ENCODE measurements at regions not wholly inside any gene's neighbourhood (a gene's known extent, or its start where the extent isn't known, plus 50 kb on each side); places are given as distances from the start of the nearest gene placed in this dataset.
"Not testable (repeated sequence)": the region's sequence is repeated elsewhere in the genome, so short reads cannot be mapped to it uniquely, and the experiment has no call there.

DNA sequence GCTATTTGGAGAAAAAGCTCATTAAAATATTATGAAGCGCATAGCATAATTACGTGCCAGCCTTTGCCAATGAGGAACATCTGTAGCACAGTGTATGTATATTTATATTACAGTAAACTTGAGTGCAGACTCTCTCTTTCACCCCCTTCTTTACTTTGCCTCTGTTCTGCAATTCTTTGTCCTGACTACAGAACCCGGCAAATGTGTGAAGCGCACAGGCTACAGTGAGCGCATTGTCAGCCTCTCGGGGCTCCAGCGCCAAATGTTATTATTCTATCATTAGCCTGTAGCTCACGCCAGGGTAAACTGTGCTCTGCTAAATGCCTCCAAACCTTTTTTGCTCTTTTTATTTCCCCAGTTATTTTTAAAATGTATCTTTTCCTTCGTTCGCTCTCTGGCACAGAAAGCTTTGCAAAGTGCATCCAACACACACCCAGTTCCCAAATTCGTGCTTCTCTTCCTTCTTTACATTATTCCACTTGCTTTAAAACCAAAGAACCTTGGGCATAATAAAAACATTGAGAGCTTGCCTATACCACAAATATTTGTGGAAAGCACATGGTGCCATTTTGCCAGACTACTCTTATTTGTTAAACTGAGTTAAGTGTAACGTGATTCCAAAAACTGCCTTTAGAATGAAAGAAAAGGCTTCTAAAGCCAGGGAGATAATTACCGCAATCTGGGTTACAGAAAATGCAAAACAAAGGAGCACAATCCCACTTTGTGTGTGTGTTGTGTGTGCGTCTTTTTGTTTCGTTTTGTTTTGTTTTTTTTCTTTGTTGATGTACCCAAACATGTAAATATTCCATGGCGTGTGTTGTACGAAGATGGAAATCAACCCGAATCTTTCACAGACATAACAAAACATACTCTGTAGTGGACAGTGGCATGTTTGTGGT is 164.1 kb upstream of the MPDZ start:
- no peak for DNase-seq

DNA sequence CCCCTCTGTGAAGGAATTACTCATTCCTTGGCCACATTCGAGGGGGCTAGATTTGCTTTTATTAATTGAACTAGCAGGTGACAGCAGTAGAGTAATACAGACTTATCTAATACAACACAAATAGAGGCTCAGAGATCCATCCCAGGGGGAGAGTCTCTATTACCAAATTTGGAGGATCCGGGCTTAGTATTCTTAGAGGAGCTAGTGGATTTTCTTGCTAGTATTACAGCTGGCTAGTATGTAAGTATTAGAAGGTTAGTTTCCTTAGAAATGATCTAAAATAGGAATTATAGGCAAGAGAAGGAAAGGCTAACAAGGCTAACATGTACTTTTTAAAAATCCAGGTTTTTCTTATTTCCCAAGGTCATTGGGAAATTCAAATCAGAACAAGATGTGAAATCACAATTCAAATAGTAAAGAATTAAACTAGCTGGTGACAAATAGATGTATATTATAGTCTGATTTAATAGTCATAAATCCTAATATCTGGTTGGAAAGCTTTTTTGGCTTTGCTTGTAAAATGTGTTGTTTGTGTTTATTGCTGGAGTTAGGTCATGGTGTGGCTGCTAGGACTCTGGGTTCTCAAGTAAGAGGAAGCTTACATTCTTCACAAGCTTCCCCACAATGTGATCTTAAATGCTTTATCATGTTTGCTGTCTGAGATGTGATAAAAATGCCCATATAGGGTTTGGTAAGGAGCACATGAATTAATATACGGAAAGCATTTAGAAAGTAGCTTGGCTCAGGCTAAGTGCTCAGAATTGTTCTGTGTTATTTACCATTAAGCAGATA is 160.4 kb upstream of the MPDZ start:
- no peak for DNase-seq

- DNase-seq: no peak
Measured at GRCh38 chr9:13437866-13438265, 158.4 kb upstream of the MPDZ start.

DNA sequence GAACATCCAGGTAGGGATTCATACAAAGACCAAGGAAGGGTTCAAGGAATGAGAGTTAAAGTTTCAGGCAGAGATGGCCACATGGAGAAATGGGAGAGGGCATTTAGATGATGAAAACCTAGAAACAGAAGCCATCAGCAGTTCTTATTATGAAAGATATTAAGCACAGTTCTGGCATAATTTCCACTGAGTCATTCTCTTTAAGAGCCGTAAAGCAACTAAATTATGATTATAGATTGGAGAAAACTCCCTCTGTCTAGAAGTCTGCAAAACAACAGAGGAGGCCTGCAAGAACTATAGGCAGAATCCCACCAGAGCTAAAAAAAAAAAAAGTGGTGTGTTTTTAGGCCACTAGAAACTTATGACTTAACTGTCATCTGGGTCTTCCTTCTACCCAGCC is 157.1 kb upstream of the MPDZ start:
- no peak for DNase-seq

DNA sequence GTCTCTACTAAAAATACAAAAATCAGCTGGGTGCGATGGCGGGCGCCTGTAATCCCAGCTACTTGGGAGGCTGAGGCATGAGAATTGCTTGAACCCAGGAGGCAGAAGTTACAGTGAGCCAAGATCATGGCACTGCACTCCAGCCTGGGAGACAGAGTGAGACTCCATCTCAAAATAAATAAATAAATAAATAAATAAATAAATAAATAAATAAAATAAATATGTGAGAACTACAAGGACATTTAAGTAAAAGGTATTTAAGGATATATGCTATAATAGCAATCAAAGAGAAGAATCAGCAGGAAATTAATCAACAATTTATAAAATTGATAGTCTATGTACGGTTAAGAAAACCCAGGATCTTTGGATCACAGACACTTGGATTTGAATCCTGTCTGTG is 154.0 kb upstream of the MPDZ start:
- not testable (repeated sequence) for DNase-seq

DNA sequence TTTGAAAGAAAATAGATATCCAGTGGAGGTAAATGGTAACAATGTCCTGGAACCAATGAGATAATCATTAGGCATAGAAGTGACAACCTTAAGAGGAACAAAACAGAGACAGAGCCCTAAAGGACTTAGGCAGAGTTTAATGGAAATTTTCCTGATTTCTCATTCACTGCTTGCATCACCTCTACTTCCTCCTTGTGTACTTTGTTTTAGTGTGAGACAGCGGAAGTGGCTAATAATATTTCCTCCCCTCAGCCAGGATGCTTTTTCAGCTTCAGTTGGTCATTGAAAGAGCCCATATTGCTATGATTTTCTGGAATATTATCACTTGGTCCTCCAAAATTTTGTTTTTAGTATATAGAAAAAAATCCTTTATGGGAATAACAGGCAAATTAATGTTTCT is 153.4 kb upstream of the MPDZ start:
- DNase-seq: no peak

DNA sequence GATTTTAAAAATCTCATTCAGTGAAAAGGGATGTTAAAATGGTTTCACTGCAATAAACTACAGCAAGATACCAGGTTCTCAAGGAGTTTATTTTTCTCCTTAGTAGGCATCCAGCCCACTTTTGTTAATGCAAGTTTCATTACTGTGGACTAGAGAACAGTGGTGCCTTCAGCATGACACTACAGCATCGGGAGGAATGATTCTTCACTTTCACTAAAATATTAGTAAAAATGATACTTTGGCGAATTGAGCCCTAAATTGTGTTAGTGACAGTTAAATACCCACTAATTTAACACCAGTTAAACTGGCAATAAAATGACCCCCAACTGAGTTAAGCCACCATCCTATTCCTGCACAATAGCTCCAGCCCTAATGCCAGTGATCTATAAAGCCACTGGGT is 152.2 kb upstream of the MPDZ start:
- no peak for DNase-seq

DNA sequence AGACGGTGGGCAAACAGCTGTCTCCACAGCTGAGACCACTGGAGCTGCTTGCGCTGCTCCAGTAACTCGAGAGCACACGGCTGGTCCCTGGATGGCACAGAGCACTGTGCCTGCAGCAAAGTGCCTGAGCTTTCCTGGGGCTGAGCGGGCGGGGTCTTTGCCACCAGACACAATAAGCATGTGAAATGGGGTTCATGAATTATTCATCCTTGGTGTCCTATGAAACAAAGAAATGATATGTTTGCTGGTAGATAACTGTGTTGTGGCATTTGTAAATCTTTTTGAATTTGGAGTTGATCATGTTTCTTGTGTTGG is 151.7 kb upstream of the MPDZ start:
- no peak for DNase-seq

- no peak for DNase-seq
Measured at GRCh38 chr9:13430368-13431221, 151.1 kb upstream of the MPDZ start.

- DNase-seq: no peak
Measured at GRCh38 chr9:13429301-13430190, 150.1 kb upstream of the MPDZ start.

DNA sequence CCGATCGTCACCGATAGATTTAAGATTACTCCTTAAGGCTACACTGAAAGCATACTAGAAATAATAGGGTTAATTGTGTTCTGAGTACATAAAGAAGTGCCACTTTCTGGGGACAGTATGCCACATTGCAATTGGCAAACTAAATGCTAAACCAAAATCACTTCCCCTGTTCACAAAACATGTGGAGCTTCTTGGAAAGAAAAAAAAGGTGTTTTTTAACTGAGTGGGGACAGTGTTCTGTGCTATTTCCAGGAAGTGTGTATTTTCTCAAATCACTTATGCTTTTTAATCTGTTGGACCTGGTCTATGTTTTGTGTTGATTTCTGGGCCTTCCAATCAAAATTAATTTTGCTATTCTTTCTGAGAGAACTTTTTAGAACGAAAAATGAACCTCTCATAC is 149.3 kb upstream of the MPDZ start:
- DNase-seq: no peak

DNA sequence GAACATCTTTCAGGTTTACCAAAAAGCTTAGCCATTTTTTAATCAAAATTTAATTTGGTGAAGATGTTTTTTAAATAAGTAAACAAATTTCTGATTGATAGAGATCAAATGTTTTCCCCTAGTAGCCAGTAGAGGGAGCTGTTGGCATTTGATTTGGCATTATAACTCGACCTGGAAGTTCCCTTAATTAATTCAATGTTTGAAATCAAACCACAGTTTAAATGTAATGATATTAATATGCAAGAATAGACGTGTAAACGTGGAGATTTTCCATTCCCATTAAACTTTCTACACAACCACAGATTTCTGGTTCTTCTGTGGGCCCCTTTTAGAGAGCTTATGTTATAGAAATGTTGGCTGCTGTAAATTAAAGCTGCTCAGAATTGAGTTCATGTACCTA is 148.1 kb upstream of the MPDZ start:
- peak; percentile 47 for DNase-seq

DNA sequence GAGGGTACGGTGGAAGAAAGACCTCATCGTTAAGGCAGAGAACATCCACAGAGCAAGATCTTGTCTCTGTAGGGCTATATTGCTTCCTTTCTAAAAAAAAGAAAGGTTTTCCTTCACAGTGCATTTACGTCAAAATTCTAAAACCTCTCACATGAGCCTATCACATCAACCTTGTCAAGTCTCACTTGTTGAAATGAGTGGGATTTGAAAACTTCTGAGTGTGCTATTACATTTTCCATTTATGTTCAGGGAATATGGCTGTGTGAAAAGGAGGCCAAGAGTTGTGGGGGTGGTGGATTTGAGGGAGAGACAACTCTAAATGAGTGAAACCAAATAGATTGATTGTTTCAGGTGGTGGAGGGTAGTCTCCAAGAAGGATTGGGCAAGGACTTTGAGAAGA is 147.1 kb upstream of the MPDZ start:
- DNase-seq: no peak

- DNase-seq: no peak
Measured at GRCh38 chr9:13424872-13425271, 145.4 kb upstream of the MPDZ start.

DNA sequence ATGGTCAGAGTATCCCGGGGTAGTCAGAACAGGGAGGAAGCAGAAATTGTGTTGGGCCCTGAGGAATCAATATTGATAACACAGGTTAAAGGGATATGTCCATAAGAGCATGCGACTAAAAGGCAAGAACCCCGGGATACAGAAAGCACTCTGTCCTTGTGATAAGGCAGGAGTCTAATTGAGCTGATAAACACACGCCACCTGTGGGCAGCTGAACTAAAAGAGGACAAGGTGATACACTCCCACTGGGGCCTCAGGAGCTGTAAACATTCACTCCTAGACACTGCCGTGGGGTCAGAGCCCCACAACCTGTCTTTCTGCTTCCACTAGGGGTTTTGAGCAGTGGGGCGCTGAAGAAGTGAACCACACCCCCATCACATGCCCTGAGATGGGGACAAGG is 144.7 kb upstream of the MPDZ start:
- DNase-seq: no peak

DNA sequence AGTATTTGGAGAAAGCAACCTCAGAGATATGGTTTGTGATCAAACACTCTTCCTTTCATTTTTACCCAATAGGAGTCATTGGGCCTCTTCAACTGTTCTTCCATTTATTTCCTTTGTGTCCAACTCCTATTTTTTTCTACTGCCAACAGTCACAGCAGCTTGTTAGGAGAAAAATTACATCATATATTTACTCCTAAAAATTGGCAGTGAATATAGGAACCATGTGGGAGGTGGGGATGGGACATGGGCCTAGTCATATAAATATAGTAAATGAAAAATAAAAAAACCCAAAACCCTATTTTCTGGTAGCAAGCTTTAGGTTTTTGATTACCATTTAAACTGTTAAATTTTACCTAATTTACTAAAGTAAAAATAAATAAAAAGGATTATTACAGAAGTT is 134.9 kb upstream of the MPDZ start:
- no peak for DNase-seq

DNA sequence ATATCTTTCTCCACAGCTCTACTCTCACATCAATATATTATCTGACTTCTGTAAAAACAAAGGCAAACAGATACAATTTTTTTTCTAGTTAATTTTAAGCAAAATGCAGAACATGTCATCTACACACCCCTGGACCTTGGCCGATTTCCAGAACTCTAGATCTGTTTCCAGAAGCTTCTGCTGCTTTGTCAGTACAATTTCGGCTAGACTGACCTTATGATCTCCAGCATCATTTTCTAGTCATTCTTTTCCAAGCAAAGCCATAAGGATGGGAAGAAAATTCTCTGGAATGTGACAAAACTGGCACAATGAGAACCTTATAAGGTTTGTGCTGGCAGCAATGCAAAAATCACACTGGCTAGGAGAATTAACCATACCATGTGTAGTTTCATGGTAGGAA is 132.8 kb upstream of the MPDZ start:
- DNase-seq: no peak

DNA sequence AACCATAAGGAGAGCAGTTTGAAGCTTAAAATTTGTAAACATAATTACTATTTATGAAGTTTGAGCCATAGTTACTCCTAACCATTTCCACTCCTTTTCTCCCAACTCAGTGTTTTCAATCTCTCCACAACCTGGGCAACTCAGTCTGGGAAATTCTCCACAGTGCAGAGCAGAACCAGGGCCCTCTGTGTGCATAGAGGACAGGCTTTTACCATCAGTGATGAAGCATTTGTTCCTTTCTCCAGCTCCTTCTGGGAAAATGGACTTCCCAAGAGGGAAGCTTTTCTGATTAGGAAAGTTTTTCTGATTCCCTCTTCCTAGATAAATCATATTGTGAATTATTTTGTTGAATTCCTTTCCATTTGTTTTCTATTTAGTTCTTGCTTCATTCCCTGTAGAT is 132.3 kb upstream of the MPDZ start:
- DNase-seq: no peak

DNA sequence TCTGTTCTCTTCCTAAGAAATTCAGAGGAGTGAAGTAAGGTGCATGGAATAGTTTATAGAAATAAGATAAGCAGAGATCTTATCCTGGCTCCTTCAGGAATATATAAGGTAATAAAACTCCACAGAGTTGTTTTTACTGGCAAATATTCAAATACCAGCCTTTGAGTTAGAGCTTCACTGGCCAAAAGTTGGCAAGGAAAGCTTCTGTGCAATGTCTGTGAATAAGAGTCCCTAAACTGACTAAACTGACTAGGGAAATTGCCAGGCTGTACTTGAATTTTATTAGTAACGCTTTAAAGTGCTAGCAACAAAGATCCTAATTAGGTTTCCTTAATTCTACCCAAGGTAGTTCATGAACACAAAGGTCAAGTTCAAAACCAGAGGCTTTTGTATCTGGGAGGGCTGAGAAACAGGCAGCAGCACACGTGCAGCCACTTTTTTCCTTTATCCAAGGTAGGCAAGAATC is 131.1 kb upstream of the MPDZ start:
- no peak for DNase-seq

- DNase-seq: no peak
Measured at GRCh38 chr9:13397661-13398060, 118.2 kb upstream of the MPDZ start.

GRCh38 chr9:13397220-13397619 is 117.7 kb upstream of the MPDZ start:
- DNase-seq: no peak

Data from renal pelvis (tissue), 1 donor.